Umbilical cord (tissue), 1 donor: ENCODE measurements at regions not wholly inside any gene's neighbourhood (a gene's known extent, or its start where the extent isn't known, plus 50 kb on each side); places are given as distances from the start of the nearest gene placed in this dataset.
A peak's percentile ranks its signal among the peaks of the same experiment; 100 is the strongest.

Source experiments
- DNase-seq: peaks from one replicate; pipeline ENCODE4 v3.0.0-alpha.2; 2015; ENCODE audit warnings: low spot score

GRCh38 chr14:98093111-98093510 is 1178.9 kb downstream of the BCL11B start:
- DNase-seq = no peak

- DNase-seq = no peak
These were observed 1172.5 kb downstream of the BCL11B start for GRCh38 chr14:98099527-98099926.

- DNase-seq = no peak
These were observed 1170.7 kb downstream of the BCL11B start for GRCh38 chr14:98101323-98101722.

- no peak for DNase-seq
These were observed 1168.3 kb downstream of the BCL11B start for GRCh38 chr14:98103705-98104104.

GRCh38 chr14:98109326-98109725 is 1162.7 kb downstream of the BCL11B start:
- no peak for DNase-seq

GRCh38 chr14:98112194-98112780 is 1159.7 kb downstream of the BCL11B start:
- DNase-seq = no peak

GRCh38 chr14:98114122-98114895 is 1157.7 kb downstream of the BCL11B start:
- DNase-seq = no peak

GRCh38 chr14:98114946-98115345 is 1157.1 kb downstream of the BCL11B start:
- no peak for DNase-seq

GRCh38 chr14:98118749-98119148 is 1153.2 kb downstream of the BCL11B start:
- DNase-seq = no peak

- DNase-seq = no peak
These were observed 1152.3 kb downstream of the BCL11B start for GRCh38 chr14:98119739-98120138.

- DNase-seq = no peak
These were observed 1151.0 kb downstream of the BCL11B start for GRCh38 chr14:98120831-98121464.

GRCh38 chr14:98122527-98122926 is 1149.5 kb downstream of the BCL11B start:
- DNase-seq = no peak

- DNase-seq = peak; percentile 59
These were observed 1141.3 kb downstream of the BCL11B start for GRCh38 chr14:98130691-98131090.

GRCh38 chr14:98131406-98131805 is 1140.6 kb downstream of the BCL11B start:
- DNase-seq = peak; percentile 76

- DNase-seq = no peak
These were observed 1138.2 kb downstream of the BCL11B start for GRCh38 chr14:98133806-98134205.

- no peak for DNase-seq
These were observed 1135.8 kb downstream of the BCL11B start for GRCh38 chr14:98136012-98136789.

- DNase-seq = no peak
These were observed 1134.6 kb downstream of the BCL11B start for GRCh38 chr14:98137131-98138025.

GRCh38 chr14:98138666-98139065 is 1133.3 kb downstream of the BCL11B start:
- no peak for DNase-seq

- no peak for DNase-seq
These were observed 1131.0 kb downstream of the BCL11B start for GRCh38 chr14:98140862-98141530.

- DNase-seq = no peak
These were observed 1128.4 kb downstream of the BCL11B start for GRCh38 chr14:98143566-98143965.
